AG09319 (cell line): ENCODE measurements at regions not wholly inside any gene's neighbourhood (a gene's known extent, or its start where the extent isn't known, plus 50 kb on each side); places are given as distances from the start of the nearest gene placed in this dataset.

Source experiments
- DNase-seq: peaks from one replicate; pipeline ENCODE4 v3.0.0-alpha.2; 2010; ENCODE audit warnings: low read depth; ENCODE audit errors: extremely low read depth
- TF ChIP-seq, protein P1 (sequence below): IDR thresholded peaks from 2 replicates; pipeline ENCODE4 v1.5.1; 2011; ENCODE audit warnings: low read depth, mild to moderate bottlenecking, inconsistent platforms, low read length, moderate library complexity

DNA sequence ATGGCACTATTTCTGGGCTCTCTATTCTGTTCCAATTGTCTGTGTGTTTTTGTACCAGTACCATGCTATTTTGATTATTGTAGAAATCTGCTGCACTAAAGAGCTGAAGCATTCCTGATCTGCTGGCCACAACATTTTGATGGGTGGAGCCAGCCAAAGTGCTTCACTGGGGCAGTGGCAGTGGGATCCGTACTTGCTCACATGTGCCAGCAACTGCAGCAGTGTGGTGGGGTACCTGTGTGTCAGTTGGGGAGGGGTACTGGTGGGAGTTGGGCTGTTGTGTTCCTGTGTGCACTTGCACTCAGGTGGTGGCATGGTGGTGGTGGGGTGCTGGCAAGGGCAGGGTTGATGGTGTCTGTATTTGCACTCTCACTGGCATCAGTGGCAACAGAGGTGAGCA lies 204.6 kb upstream of the ALG10 start:
- TF ChIP-seq, protein P1, sequence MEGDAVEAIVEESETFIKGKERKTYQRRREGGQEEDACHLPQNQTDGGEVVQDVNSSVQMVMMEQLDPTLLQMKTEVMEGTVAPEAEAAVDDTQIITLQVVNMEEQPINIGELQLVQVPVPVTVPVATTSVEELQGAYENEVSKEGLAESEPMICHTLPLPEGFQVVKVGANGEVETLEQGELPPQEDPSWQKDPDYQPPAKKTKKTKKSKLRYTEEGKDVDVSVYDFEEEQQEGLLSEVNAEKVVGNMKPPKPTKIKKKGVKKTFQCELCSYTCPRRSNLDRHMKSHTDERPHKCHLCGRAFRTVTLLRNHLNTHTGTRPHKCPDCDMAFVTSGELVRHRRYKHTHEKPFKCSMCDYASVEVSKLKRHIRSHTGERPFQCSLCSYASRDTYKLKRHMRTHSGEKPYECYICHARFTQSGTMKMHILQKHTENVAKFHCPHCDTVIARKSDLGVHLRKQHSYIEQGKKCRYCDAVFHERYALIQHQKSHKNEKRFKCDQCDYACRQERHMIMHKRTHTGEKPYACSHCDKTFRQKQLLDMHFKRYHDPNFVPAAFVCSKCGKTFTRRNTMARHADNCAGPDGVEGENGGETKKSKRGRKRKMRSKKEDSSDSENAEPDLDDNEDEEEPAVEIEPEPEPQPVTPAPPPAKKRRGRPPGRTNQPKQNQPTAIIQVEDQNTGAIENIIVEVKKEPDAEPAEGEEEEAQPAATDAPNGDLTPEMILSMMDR, result no peak
- DNase-seq, result no peak

DNA sequence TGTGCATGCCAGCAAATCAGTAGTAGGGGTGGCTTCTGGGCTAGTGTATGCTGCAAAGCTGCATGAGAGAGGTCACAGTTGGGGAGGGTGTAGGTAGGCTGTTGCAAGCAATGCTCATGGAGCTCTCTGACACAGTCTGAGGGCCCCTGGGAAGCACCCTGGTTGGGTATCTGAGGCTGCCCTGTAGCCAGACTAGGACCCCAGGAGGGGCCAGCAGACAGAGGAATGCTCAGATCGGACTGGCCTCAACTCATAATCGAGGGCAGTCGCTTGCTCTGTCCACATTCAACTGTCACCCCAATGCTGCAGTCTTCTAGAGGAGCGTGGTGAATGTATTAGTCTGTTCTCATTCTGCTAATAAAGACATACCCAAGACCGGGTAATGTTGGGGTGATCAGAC lies 204.0 kb upstream of the ALG10 start:
- no peak for DNase-seq
- TF ChIP-seq, protein P1, result no peak

DNA sequence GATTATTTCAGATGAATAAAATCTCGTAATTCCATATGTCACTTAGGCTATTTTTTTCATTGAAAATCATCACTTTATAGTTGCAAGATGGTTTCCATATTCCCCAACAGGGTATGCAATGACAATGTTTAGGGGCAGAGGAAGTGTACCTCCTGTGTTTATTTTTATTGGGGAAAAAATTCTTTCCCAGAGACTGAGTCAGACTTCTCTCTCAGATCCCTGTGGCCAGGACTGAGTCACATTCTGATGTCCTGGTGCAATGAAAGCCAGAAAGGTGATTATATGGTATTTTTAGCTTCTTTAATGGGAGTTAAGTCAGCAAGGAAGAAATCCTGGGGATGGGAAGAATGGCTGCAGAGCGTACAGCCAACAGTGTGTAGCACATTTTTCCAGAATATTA lies 196.9 kb upstream of the ALG10 start:
- no peak for DNase-seq
- TF ChIP-seq, protein P1, result no peak

DNA sequence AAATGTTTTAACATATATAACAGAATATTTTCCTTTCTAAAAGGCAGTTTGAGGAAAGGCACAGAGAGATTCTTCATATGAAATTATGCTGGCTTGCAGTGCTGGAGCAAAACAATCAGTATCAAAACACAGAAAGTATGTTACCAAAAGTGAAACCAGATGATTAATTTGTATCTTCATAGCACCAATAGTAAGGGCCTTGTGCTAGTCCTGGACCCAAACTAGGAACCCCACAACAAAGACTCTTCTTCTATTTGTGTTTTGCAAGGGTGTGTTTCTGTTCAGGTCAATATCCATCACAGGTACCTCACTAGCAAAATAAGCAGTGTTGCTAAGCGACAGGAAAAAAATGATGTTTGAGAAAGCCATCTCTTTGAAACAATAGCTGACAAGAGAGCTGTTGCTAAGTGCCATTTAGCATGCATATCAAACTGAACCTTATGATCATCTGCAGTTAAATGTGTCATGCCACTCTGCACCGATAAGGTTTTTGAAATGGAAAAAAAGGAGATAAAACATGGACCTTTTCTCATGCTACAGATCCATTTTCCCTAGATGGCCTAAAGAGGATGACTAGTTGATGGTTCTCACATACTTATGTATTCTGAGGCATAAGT lies 196.2 kb upstream of the ALG10 start:
- TF ChIP-seq, protein P1, result no peak

DNA sequence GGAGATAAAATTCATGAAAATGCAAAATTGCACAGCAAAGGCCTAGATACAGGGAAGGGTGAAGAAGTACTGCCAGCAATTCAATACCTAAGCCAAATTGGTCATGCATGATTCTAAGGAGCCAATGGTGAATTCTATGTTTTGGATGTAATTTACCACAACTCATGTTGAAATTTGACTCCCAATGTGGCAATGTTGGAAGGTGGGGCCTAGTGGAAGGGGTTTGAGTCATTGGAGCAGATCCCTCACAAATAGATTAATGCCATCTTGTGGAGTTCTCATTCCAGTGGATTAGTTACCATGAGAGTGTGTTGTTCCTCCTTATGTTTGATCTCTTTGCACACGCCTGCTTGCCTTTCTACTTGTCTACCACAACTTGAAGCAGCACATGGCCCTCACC lies 194.0 kb upstream of the ALG10 start:
- TF ChIP-seq, protein P1, result no peak
- DNase-seq, result no peak

More for the DNA sequence above, 196.2 kb upstream of the ALG10 start:
- DNase-seq, result no peak

DNA sequence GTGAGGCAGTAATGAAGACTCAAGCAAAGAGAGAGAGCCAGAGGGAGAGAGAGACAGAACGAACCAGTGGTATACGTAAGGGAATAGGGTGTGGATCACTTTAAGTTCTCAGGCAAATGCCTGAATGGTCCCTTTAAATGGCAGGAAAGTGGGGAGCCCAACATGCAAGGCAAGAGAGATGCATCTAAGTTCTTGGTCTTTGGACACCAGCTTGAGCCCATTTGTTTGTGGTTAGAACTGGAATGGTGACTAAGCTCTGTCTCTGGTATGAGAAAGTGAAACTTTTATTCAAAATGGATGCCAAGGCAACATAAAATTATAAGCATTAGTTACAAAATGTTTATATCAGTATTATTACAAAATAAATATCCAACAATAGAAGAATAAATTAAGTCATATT lies 192.2 kb upstream of the ALG10 start:
- no peak for DNase-seq
- TF ChIP-seq, protein P1, result no peak

DNA sequence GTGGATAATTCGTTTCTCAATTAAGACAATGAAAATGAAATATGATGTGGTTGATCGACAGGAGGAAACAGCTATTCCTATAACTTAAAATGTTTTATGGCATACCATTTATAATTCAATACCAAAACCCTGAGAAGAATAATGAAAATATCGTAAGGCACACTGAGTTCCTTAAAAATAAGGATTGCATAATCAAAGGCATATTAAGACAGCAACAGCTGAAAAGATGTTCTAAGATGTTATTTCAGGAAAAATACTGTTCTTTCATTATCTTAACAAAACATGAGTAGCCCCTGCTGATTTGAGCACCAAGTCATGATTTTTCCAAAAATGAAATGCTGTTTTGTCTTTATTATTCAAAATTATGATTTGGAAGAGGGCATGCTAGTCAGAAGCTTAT lies 189.4 kb upstream of the ALG10 start:
- DNase-seq, result no peak
- TF ChIP-seq, protein P1, result no peak
